ENCODE measurements at regions not wholly inside any gene's neighbourhood (a gene's known extent, or its start where the extent isn't known, plus 50 kb on each side); places are given as distances from the start of the nearest gene placed in this dataset.
A peak's percentile ranks its signal among the peaks of the same experiment; 100 is the strongest.

- ATAC-seq: no peak
- no peaks in the 10 kb centered on the region for H3K36me3 Mint-ChIP-seq (ENCODE audit: low read depth)
- no peak for DNase-seq
Observed at GRCh38 chr10:107740962-107741690, 576.6 kb upstream of the SORCS1 start.

GRCh38 chr10:107739951-107740350 lies 575.4 kb upstream of the SORCS1 start:
- ATAC-seq: no peak
- no peaks in the 10 kb centered on the region for H3K36me3 Mint-ChIP-seq (ENCODE audit: low read depth)
- no peak overlapping the region for H3K27ac Mint-ChIP-seq
- H3K27me3 Mint-ChIP-seq: no peaks in the 10 kb centered on the region
- H3K4me1 Mint-ChIP-seq: no peaks in the 10 kb centered on the region
- no peak overlapping the region for H3K4me3 Mint-ChIP-seq
- H3K9me3 Mint-ChIP-seq: peaks cover 35% of the 10 kb centered on the region
- DNase-seq: no peak

More at GRCh38 chr10:107740962-107741690, 576.6 kb upstream of the SORCS1 start:
- H3K4me3 Mint-ChIP-seq: no peak overlapping the region
- no peaks in the 10 kb centered on the region for H3K4me1 Mint-ChIP-seq
- H3K27ac Mint-ChIP-seq: no peak overlapping the region
- H3K27me3 Mint-ChIP-seq: no peaks in the 10 kb centered on the region
- H3K9me3 Mint-ChIP-seq: peaks cover 36% of the 10 kb centered on the region

GRCh38 chr10:107733328-107734130 lies 569.0 kb upstream of the SORCS1 start:
- peaks cover 44% of the 10 kb centered on the region for H3K9me3 Mint-ChIP-seq
- no peaks in the 10 kb centered on the region for H3K27me3 Mint-ChIP-seq
- no peak overlapping the region for H3K27ac Mint-ChIP-seq
- H3K4me1 Mint-ChIP-seq: no peaks in the 10 kb centered on the region
- no peak for DNase-seq
- ATAC-seq: no peak
- H3K36me3 Mint-ChIP-seq (ENCODE audit: low read depth): no peaks in the 10 kb centered on the region
- H3K4me3 Mint-ChIP-seq: no peak overlapping the region

- H3K4me1 Mint-ChIP-seq: no peaks in the 10 kb centered on the region
- peaks cover 36% of the 10 kb centered on the region for H3K9me3 Mint-ChIP-seq
- DNase-seq (no peak), ATAC-seq (peak; percentile 20)
- no peaks in the 10 kb centered on the region for H3K27me3 Mint-ChIP-seq
- H3K4me3 Mint-ChIP-seq: no peak overlapping the region
- no peaks in the 10 kb centered on the region for H3K36me3 Mint-ChIP-seq (ENCODE audit: low read depth)
- H3K27ac Mint-ChIP-seq: no peak overlapping the region
Observed at GRCh38 chr10:107732045-107732444, 567.5 kb upstream of the SORCS1 start.

- H3K36me3 Mint-ChIP-seq (ENCODE audit: low read depth): no peaks in the 10 kb centered on the region
- no peak overlapping the region for H3K4me3 Mint-ChIP-seq
- peaks cover 18% of the 10 kb centered on the region for H3K9me3 Mint-ChIP-seq
- no peaks in the 10 kb centered on the region for H3K27me3 Mint-ChIP-seq
- H3K4me1 Mint-ChIP-seq: no peaks in the 10 kb centered on the region
- H3K27ac Mint-ChIP-seq: no peak overlapping the region
- no peak for ATAC-seq
- no peak for DNase-seq
Observed at GRCh38 chr10:107728807-107729206, 564.3 kb upstream of the SORCS1 start.

- no peak overlapping the region for H3K27ac Mint-ChIP-seq
- H3K4me3 Mint-ChIP-seq: no peak overlapping the region
Observed at GRCh38 chr10:107727767-107728317, 563.3 kb upstream of the SORCS1 start.

GRCh38 chr10:107718864-107719263 lies 554.4 kb upstream of the SORCS1 start:
- no peak overlapping the region for H3K27ac Mint-ChIP-seq
- no peaks in the 10 kb centered on the region for H3K36me3 Mint-ChIP-seq (ENCODE audit: low read depth)
- H3K4me3 Mint-ChIP-seq: no peak overlapping the region
- ATAC-seq: no peak
- H3K4me1 Mint-ChIP-seq: no peaks in the 10 kb centered on the region
- DNase-seq: no peak
- H3K9me3 Mint-ChIP-seq: peaks cover 30% of the 10 kb centered on the region
- no peaks in the 10 kb centered on the region for H3K27me3 Mint-ChIP-seq

More at GRCh38 chr10:107727767-107728317, 563.3 kb upstream of the SORCS1 start:
- Mint-ChIP-seq H3K27me3 (no peaks in the 10 kb centered on the region), H3K9me3 (peaks cover 17% of the 10 kb centered on the region), H3K4me1 (no peaks in the 10 kb centered on the region), H3K36me3 (ENCODE audit: low read depth) (no peaks in the 10 kb centered on the region)
- ATAC-seq: no peak
- DNase-seq: no peak

- H3K36me3 Mint-ChIP-seq (ENCODE audit: low read depth): no peaks in the 10 kb centered on the region
- ATAC-seq (no peak), DNase-seq (no peak)
- H3K27me3 Mint-ChIP-seq: no peaks in the 10 kb centered on the region
- H3K4me1 Mint-ChIP-seq: no peaks in the 10 kb centered on the region
- peaks cover 21% of the 10 kb centered on the region for H3K9me3 Mint-ChIP-seq
- no peak overlapping the region for H3K4me3 Mint-ChIP-seq
- H3K27ac Mint-ChIP-seq: no peak overlapping the region
Observed at GRCh38 chr10:107717046-107717445, 552.5 kb upstream of the SORCS1 start.

- no peaks in the 10 kb centered on the region for H3K27me3 Mint-ChIP-seq
- H3K4me1 Mint-ChIP-seq: no peaks in the 10 kb centered on the region
- ATAC-seq (no peak), DNase-seq (no peak)
- H3K4me3 Mint-ChIP-seq: no peak overlapping the region
- peaks cover 22% of the 10 kb centered on the region for H3K9me3 Mint-ChIP-seq
- H3K27ac Mint-ChIP-seq: no peak overlapping the region
- no peaks in the 10 kb centered on the region for H3K36me3 Mint-ChIP-seq (ENCODE audit: low read depth)
Observed at GRCh38 chr10:107715565-107715964, 551.1 kb upstream of the SORCS1 start.

- H3K4me3 Mint-ChIP-seq: no peak overlapping the region
- peaks cover 5% of the 10 kb centered on the region for H3K9me3 Mint-ChIP-seq
- no peaks in the 10 kb centered on the region for H3K36me3 Mint-ChIP-seq (ENCODE audit: low read depth)
- ATAC-seq: no peak
- DNase-seq: no peak
- no peaks in the 10 kb centered on the region for H3K4me1 Mint-ChIP-seq
- H3K27ac Mint-ChIP-seq: no peak overlapping the region
- H3K27me3 Mint-ChIP-seq: no peaks in the 10 kb centered on the region
Observed at GRCh38 chr10:107708981-107709380, 544.5 kb upstream of the SORCS1 start.

- no peak for ATAC-seq
- H3K36me3 Mint-ChIP-seq (ENCODE audit: low read depth): no peaks in the 10 kb centered on the region
- DNase-seq: no peak
- no peaks in the 10 kb centered on the region for H3K4me1 Mint-ChIP-seq
- H3K9me3 Mint-ChIP-seq: peaks cover under 1% of the 10 kb centered on the region
- no peaks in the 10 kb centered on the region for H3K27me3 Mint-ChIP-seq
- no peak overlapping the region for H3K4me3 Mint-ChIP-seq
- H3K27ac Mint-ChIP-seq: no peak overlapping the region
Observed at GRCh38 chr10:107706096-107706725, 541.7 kb upstream of the SORCS1 start.

GRCh38 chr10:107701943-107702342 lies 537.4 kb upstream of the SORCS1 start:
- no peak for ATAC-seq
- H3K27ac Mint-ChIP-seq: no peak overlapping the region
- no peaks in the 10 kb centered on the region for H3K9me3 Mint-ChIP-seq
- H3K27me3 Mint-ChIP-seq: no peaks in the 10 kb centered on the region
- H3K4me1 Mint-ChIP-seq: no peaks in the 10 kb centered on the region
- H3K36me3 Mint-ChIP-seq (ENCODE audit: low read depth): no peaks in the 10 kb centered on the region
- no peak overlapping the region for H3K4me3 Mint-ChIP-seq
- no peak for DNase-seq

GRCh38 chr10:107692072-107692471 lies 527.6 kb upstream of the SORCS1 start:
- H3K36me3 Mint-ChIP-seq (ENCODE audit: low read depth): no peaks in the 10 kb centered on the region
- peaks cover 9% of the 10 kb centered on the region for H3K9me3 Mint-ChIP-seq
- H3K27ac Mint-ChIP-seq: no peak overlapping the region
- no peak overlapping the region for H3K4me3 Mint-ChIP-seq
- H3K4me1 Mint-ChIP-seq: no peaks in the 10 kb centered on the region
- H3K27me3 Mint-ChIP-seq: no peaks in the 10 kb centered on the region
- ATAC-seq (no peak), DNase-seq (no peak)

- H3K36me3 Mint-ChIP-seq (ENCODE audit: low read depth): no peaks in the 10 kb centered on the region
- no peaks in the 10 kb centered on the region for H3K27me3 Mint-ChIP-seq
- no peak overlapping the region for H3K27ac Mint-ChIP-seq
- no peaks in the 10 kb centered on the region for H3K4me1 Mint-ChIP-seq
- peaks cover 14% of the 10 kb centered on the region for H3K9me3 Mint-ChIP-seq
- no peak overlapping the region for H3K4me3 Mint-ChIP-seq
- ATAC-seq: no peak
- DNase-seq: no peak
Observed at GRCh38 chr10:107689323-107689722, 524.8 kb upstream of the SORCS1 start.

All from activated naive CD8-positive, alpha-beta T cell treated with anti-CD3 and anti-CD28 coated beads, Interleukin-2, amount 50 U/mL, for 24 hours (primary cell).